Limb (tissue), 2 donors: ENCODE measurements at regions not wholly inside any gene's neighbourhood (a gene's known extent, or its start where the extent isn't known, plus 50 kb on each side); places are given as distances from the start of the nearest gene placed in this dataset.
A peak's percentile ranks its signal among the peaks of the same experiment; 100 is the strongest.

ENCODE experiments used
- DNase-seq, 2 donors: peaks; one replicate each; pipeline ENCODE4 v3.0.0-alpha.2; 2016; ENCODE audit errors: extremely low spot score in 2 of 2

GRCh38 chr4:128390475-128390996, 102.9 kb upstream of the PGRMC2 start:
- DNase-seq = no peak

- DNase-seq = no peak
These were observed 101.2 kb upstream of the PGRMC2 start for GRCh38 chr4:128388796-128389195.

- no peak for DNase-seq
These were observed 100.7 kb upstream of the PGRMC2 start for GRCh38 chr4:128388352-128388630.

DNA sequence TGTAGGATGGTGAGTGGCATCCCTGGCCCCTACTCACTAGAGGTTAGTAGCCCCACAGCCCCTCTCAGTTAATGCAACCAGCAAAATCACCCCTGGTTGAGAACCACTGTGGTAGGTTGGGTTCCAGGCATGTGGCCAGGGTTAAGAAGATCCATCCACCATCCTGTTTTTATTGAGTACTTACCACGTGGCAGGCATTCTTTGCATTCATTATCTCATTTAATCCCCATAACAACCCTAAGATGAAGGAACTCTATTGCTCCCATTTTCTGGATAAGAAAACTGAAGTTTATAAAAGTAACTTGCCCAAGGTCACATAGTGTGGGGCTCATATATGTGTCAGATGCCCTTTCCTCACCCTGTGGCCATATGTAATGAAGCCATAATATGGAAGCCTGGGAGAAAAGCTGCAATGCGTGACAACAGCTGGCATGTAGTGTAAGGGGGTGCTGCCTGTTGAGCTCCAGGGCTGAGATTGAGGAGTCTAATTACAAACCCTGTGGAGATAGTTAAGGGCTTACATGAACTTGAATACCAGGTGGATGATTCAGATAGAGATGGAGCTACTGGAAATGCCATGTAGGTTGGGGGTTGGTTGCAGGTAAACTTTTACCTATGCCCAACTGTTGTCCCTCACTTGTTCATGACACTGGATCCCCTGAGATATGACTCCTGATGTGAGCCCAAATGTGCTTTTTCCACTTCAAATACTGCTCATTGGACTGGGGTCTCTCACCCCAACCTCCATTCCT, 100.2 kb upstream of the PGRMC2 start:
- no peak for DNase-seq

DNA sequence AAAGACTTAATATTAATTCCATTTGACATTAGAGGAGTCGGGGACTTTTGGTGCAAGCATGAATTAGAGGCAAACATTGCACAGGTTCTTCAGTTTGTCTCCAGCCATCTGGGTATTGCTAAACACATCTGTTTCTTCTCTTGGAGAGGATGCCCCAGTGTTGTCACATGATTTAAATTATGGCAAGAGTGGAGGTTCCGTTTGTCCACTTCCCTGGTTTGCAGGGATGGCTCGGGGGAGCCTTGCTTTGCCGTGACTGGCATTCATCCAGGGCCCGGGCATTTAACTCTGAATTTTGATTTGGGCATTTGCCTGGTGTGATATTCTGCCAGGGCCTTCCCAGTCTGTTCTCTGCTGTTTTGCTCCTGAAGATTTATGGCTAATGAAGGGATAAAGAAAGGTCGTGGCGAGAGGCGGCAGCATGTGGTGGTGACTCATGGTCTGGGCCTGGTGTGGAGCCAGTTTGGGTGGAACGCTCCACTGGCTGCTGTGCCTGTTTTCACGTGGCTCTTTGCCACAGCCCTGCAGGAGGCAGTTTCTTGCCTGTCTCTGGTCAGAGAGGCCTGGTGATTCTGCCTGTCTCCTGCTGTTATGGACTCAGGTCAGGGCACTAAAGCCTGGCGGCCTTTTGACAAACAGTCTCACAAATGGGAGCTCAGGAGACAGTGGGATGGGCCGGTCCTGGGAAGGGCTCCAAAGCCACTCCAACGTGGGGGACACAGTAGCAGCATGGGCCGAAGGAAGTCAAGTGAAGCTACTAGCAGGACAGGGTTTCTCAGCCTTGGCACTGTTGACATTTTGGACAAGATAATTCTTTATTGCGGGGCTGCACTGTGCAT, 99.4 kb upstream of the PGRMC2 start:
- DNase-seq = peak; percentile 58 to 63

- no peak for DNase-seq
These were observed 98.2 kb upstream of the PGRMC2 start for GRCh38 chr4:128385683-128386304.

GRCh38 chr4:128384765-128385598, 97.4 kb upstream of the PGRMC2 start:
- DNase-seq = no peak

GRCh38 chr4:128384091-128384520, 96.5 kb upstream of the PGRMC2 start:
- no peak for DNase-seq

- DNase-seq = no peak
These were observed 94.3 kb upstream of the PGRMC2 start for GRCh38 chr4:128381748-128382559.

DNA sequence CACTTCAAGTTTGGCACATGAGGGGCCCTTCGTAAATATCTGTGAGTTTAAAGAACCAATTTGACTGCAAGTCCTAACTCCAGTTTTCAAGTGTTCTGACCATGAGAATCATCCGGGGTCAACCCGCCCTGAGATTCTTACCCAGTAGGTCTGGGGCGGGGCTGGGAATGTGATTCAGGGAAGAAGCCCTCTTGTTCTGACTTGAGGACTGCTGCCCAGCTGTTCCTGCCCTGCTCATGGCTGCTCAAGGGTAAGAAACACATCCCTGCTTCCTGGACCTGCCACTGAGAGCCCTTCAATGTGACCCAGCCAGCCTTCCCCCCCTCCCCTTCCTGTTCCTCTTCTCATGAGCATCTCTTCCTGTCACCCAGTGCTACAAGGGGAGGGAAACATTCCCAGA, 92.7 kb upstream of the PGRMC2 start:
- no peak for DNase-seq

GRCh38 chr4:128379860-128380259, 92.2 kb upstream of the PGRMC2 start:
- DNase-seq = no peak

DNA sequence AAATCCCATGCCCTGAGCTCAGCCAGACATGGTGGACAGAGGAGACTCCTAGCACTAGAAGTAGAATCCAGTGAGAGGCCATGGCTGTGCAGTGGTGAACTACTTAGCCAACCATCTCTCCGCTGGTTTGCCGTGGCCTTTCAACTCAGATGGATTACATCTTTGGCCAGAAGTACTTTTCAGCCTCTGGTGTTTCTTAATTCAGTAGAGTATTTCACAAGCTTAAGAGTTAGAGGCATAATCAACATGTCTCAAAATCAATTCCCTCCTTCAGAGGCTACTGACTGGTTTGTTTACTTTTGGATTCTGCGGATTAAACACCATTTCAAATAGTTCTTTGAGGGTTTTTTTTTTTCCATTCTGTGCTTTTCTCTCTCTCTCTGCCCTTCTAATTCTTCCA, 91.1 kb upstream of the PGRMC2 start:
- DNase-seq = no peak

- DNase-seq = no peak
These were observed 89.3 kb upstream of the PGRMC2 start for GRCh38 chr4:128376958-128377357.

DNA sequence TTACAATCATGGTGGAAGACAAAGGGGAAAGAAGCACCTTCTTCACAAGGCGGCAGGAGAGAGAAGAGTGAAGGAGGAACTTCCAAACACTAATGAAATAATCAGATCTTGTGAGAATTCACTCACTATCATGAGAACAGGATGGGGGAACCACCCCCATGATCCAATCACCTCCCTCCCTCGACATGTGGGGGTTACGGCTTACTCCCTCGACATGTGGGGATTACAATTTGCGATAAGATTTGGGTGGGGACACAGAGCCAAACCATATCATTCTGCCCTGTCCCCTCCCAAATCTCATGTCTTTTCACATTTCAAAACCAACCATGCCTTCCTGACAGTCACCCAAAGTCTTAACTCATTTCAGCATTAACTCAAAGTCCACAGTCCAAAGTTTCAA, 88.7 kb upstream of the PGRMC2 start:
- DNase-seq = no peak

- DNase-seq = no peak
These were observed 86.0 kb upstream of the PGRMC2 start for GRCh38 chr4:128373628-128374027.

- no peak for DNase-seq
These were observed 84.3 kb upstream of the PGRMC2 start for GRCh38 chr4:128371876-128372275.

- no peak for DNase-seq
These were observed 83.6 kb upstream of the PGRMC2 start for GRCh38 chr4:128371001-128371777.

DNA sequence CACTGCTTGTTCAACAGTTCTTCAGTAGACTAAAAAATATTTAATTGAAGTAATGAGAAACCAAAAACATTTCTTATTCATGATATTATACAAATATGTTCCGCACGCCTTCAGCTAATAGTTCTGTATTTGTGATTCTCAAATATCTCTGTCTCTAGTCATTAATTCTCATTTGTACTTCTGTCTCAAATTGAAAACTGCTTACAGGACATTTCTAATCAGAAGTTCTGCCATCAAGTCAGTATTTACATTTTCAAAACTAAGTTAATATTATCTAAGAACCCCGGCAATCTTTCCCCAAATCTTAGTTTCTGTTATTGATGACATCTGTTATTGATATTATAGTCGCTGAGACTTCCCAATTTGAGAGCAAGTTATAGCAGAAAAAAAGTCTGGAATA, 78.6 kb upstream of the PGRMC2 start:
- DNase-seq = no peak

DNA sequence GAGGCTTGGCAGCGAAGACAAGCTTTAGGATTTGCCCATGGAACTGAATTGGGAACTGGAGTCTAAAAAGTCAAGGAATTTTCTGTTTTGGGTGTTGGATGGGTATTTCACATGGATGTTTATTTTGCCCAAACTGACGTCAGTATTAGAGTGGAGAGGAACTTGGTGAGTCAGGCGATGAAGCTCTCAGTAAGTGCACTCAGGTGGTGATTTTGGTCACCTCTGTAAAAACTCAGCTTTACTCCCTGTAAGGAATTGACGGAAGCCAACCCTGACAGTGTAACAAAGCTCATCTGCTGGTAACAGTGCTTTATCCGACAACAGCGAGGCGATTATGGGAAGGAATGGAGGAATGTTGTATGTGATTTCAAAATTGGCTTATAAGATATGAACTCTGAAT, 77.0 kb upstream of the PGRMC2 start:
- DNase-seq = no peak

DNA sequence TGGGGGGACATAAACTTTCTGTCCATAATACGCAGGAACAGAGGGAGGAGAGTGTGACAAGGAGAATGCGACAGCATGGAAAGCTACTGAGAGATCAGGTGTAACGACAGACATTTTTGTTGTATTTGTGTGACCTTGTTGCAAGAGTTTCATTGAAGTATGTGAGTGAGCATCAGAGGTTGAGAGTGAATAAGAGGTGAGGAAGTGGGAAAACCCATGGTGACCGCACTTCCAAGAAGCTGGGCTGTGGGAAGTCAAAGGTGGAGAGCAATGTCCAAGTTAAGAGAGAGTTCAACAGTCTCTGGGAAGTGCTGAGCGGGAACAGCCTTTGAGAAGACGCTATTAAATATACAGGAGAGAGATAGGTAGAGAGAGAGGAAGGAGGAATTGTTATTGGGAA, 76.4 kb upstream of the PGRMC2 start:
- no peak for DNase-seq
